ENCODE measurements at regions not wholly inside any gene's neighbourhood (a gene's known extent, or its start where the extent isn't known, plus 50 kb on each side); places are given as distances from the start of the nearest gene placed in this dataset.

DNA sequence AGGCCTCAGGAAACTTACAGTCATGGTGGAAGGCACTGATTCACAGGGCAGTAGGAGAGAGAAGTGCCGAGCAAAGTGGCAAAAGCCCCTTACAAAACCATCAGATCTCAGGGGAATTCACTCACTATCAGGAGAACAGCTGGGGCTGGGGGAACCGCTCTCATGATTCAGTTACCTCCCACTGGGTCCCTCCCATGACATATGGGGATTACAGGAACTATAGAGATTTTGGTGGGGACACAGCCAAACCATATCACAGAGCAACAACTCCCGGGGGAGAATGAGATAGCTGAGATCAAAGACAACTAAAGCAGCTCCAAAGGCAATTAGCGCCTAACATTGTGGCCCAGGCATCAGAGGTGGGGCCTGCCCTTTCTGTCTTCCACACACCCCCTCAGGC, 85.4 kb upstream of the VOPP1 start:
- no peak for FAIRE-seq

DNA sequence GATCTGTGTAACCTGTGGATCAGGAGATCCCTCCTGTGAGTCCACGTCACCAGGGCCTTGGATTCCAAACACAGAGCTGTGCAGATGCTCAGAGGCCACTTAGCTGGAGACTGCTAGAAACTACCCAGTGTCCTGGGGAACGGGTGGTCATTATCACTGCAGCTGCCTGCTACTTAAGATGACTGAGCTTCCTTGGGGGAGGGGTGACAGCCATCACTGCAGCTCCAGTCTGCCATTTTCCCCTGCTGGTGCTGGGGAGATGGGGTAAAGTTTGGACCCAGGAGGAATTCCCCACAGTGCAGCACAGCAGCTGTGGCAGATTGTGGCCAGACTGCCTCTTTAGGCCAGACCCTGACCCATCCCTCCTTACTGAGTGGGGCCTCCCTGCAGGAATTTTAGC, 78.8 kb upstream of the VOPP1 start:
- ChIA-PET CTCF (ENCODE audit: low intra/inter-chr PET ratio, low total read pairs) (no interaction called here), POLR2A (no interaction called here)
- H3K9ac ChIP-seq (ENCODE audit: insufficient read depth, low read depth, low read length), result no peak overlapping the region
- no peaks in the 10 kb centered on the region for H3K4me1 ChIP-seq (ENCODE audit: insufficient read depth, low read length)
- no peak overlapping the region for H3K4me3 ChIP-seq (replicated peaks in 1 of 3; ENCODE audit: insufficient read depth in 1 of 3, low read depth in 2 of 3, low read length in 3 of 3)
- no peaks in the 10 kb centered on the region for H4K20me1 ChIP-seq (ENCODE audit: insufficient read depth, low read length)
- H3K27me3 ChIP-seq (ENCODE audit: control insufficient read depth in 1 of 2, insufficient read depth in 2 of 2, low read length in 2 of 2), result no peaks in the 10 kb centered on the region; a peak in 2 of 5 replicates
- FAIRE-seq, result no peak
- no peak overlapping the region for H3K27ac ChIP-seq (ENCODE audit: extremely low read length, insufficient read depth, low read length)
- in situ Hi-C loops (cut with HindIII; ENCODE audit: extremely low pct_ligation_motif_present, low pct_unique_long_range_greater_than_20kb) (no loop called here), intact Hi-C loops (cut with micrococcal nuclease; ENCODE audit: unreplicated experiment) (no loop called here)
- no peaks in the 10 kb centered on the region for H3K79me2 ChIP-seq (ENCODE audit: insufficient read depth, low read length)
- no peak for DNase-seq (ENCODE audit: low spot score)
- H3K4me2 ChIP-seq (ENCODE audit: low read depth, low read length), result no peak overlapping the region
- no peak for ATAC-seq
- H2AFZ ChIP-seq (ENCODE audit: low read length), result no peak overlapping the region
- H3K36me3 ChIP-seq (replicated peaks in 1 of 2; ENCODE audit: control insufficient read depth in 1 of 2, insufficient read depth in 2 of 2, low read length in 2 of 2), result no peaks in the 10 kb centered on the region
- BruUV-seq (replicated peaks), result no TSS peak
- H3K9me3 ChIP-seq (ENCODE audit: low read length), result no peaks in the 10 kb centered on the region
- no CpG with 5 or more reads among the region's 2 CpGs for WGBS (ENCODE audit: low lambda C conversion rate)
- TF ChIP-seq, protein P1, sequence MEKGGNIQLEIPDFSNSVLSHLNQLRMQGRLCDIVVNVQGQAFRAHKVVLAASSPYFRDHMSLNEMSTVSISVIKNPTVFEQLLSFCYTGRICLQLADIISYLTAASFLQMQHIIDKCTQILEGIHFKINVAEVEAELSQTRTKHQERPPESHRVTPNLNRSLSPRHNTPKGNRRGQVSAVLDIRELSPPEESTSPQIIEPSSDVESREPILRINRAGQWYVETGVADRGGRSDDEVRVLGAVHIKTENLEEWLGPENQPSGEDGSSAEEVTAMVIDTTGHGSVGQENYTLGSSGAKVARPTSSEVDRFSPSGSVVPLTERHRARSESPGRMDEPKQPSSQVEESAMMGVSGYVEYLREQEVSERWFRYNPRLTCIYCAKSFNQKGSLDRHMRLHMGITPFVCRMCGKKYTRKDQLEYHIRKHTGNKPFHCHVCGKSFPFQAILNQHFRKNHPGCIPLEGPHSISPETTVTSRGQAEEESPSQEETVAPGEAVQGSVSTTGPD (CRISPR knock-in tag; IDR thresholded peaks at IDR 0.05), result no peak
- TF ChIP-seq ZNF746 (CRISPR knock-in tag; IDR thresholded peaks at IDR 0.05) (no peak), MXD4 (CRISPR knock-in tag; IDR thresholded peaks at IDR 0.05) (no peak), ZEB1 (IDR thresholded peaks at IDR 0.05; ENCODE audit: insufficient replicate concordance, low read depth) (no peak), ZNF333 (CRISPR knock-in tag; IDR thresholded peaks at IDR 0.05; ENCODE audit: borderline replicate concordance) (no peak), AGO1 (IDR thresholded peaks at IDR 0.05; ENCODE audit: low read depth, low read length, poor library complexity, severe bottlenecking) (no peak), ZNF44 (CRISPR knock-in tag; IDR thresholded peaks at IDR 0.05) (no peak), ZNF232 (CRISPR knock-in tag; IDR thresholded peaks at IDR 0.05; ENCODE audit: borderline replicate concordance) (no peak), AHR (CRISPR knock-in tag; IDR thresholded peaks at IDR 0.05) (no peak), ZNF563 (CRISPR knock-in tag; IDR thresholded peaks at IDR 0.05) (no peak)
- TF ChIP-seq, protein P2, sequence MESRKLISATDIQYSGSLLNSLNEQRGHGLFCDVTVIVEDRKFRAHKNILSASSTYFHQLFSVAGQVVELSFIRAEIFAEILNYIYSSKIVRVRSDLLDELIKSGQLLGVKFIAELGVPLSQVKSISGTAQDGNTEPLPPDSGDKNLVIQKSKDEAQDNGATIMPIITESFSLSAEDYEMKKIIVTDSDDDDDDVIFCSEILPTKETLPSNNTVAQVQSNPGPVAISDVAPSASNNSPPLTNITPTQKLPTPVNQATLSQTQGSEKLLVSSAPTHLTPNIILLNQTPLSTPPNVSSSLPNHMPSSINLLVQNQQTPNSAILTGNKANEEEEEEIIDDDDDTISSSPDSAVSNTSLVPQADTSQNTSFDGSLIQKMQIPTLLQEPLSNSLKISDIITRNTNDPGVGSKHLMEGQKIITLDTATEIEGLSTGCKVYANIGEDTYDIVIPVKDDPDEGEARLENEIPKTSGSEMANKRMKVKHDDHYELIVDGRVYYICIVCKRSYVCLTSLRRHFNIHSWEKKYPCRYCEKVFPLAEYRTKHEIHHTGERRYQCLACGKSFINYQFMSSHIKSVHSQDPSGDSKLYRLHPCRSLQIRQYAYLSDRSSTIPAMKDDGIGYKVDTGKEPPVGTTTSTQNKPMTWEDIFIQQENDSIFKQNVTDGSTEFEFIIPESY (CRISPR knock-in tag; IDR thresholded peaks at IDR 0.05), result no peak
- TF ChIP-seq, protein P3, sequence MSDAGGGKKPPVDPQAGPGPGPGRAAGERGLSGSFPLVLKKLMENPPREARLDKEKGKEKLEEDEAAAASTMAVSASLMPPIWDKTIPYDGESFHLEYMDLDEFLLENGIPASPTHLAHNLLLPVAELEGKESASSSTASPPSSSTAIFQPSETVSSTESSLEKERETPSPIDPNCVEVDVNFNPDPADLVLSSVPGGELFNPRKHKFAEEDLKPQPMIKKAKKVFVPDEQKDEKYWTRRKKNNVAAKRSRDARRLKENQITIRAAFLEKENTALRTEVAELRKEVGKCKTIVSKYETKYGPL (CRISPR knock-in tag; IDR thresholded peaks at IDR 0.05), result no peak

More for the DNA sequence above, 85.4 kb upstream of the VOPP1 start:
- ChIA-PET POLR2A (no interaction called here), CTCF (ENCODE audit: low intra/inter-chr PET ratio, low total read pairs) (no interaction called here)
- H3K27ac ChIP-seq (ENCODE audit: extremely low read length, insufficient read depth, low read length), result no peak overlapping the region
- H3K36me3 ChIP-seq (replicated peaks in 1 of 2; ENCODE audit: control insufficient read depth in 1 of 2, insufficient read depth in 2 of 2, low read length in 2 of 2), result no peaks in the 10 kb centered on the region
- no peak overlapping the region for H3K4me2 ChIP-seq (ENCODE audit: low read depth, low read length)
- WGBS (ENCODE audit: low lambda C conversion rate), result 35% methylated on average over 4 of the region's 4 CpGs
- H3K9ac ChIP-seq (ENCODE audit: insufficient read depth, low read depth, low read length), result no peak overlapping the region
- H2AFZ ChIP-seq (ENCODE audit: low read length), result no peak overlapping the region
- no peaks in the 10 kb centered on the region for H4K20me1 ChIP-seq (ENCODE audit: insufficient read depth, low read length)
- ATAC-seq, result no peak
- H3K9me3 ChIP-seq (ENCODE audit: low read length), result no peaks in the 10 kb centered on the region
- in situ Hi-C loops (cut with HindIII; ENCODE audit: extremely low pct_ligation_motif_present, low pct_unique_long_range_greater_than_20kb) (no loop called here), intact Hi-C loops (cut with micrococcal nuclease; ENCODE audit: unreplicated experiment) (no loop called here)
- H3K79me2 ChIP-seq (ENCODE audit: insufficient read depth, low read length), result no peaks in the 10 kb centered on the region
- no peak for TF ChIP-seq ZNF335 (CRISPR knock-in tag; IDR thresholded peaks at IDR 0.05)
- no peak for TF ChIP-seq MIER2 (CRISPR knock-in tag; IDR thresholded peaks at IDR 0.05)
- no peak for TF ChIP-seq SP1 (IDR thresholded peaks at IDR 0.05)
- no peak for TF ChIP-seq SP1 (CRISPR knock-in tag; IDR thresholded peaks at IDR 0.05)
- no peak for TF ChIP-seq HMGA1 (CRISPR knock-in tag; conservative IDR thresholded peaks at IDR 0.05)
- no peak for TF ChIP-seq TBL1XR1 (IDR thresholded peaks at IDR 0.05; ENCODE audit: borderline replicate concordance, low read length, partially characterized antibody)
- no peak for TF ChIP-seq CEBPB (IDR thresholded peaks at IDR 0.05; ENCODE audit: borderline replicate concordance, low read depth, low read length)
- no peak for TF ChIP-seq ZNF747 (CRISPR knock-in tag; IDR thresholded peaks at IDR 0.05; ENCODE audit: borderline replicate concordance)
- no peaks in the 10 kb centered on the region for H3K4me1 ChIP-seq (ENCODE audit: insufficient read depth, low read length)
- H3K4me3 ChIP-seq (replicated peaks in 1 of 3; ENCODE audit: insufficient read depth in 1 of 3, low read depth in 2 of 3, low read length in 3 of 3), result no peak overlapping the region
- no peak for DNase-seq (ENCODE audit: low spot score)
- no TSS peak for BruUV-seq (replicated peaks)
- H3K27me3 ChIP-seq (ENCODE audit: control insufficient read depth in 1 of 2, insufficient read depth in 2 of 2, low read length in 2 of 2), result peaks cover 0 to 8% of the 10 kb centered on the region in 2 experiments; a peak in 3 of 5 replicates
